Fibroblast of the aortic adventitia (primary cell): ENCODE measurements at regions not wholly inside any gene's neighbourhood (a gene's known extent, or its start where the extent isn't known, plus 50 kb on each side); places are given as distances from the start of the nearest gene placed in this dataset. TPM values are rescaled to one million over a fixed set of nuclear protein-coding genes. Genes with fewer than 3 reads are reported as not detected.

Experiments used
- DNase-seq: peaks from one replicate; pipeline ENCODE4 v3.0.0-alpha.2; 2010; ENCODE audit warnings: low read depth
- H3K4me3 ChIP-seq: 2 replicates; pipeline ENCODE4 v1.5.1; 2011; ENCODE audit warnings: low read depth, mild to moderate bottlenecking, control low read depth, low read length, moderate library complexity
- CTCF ChIP-seq: IDR thresholded peaks from 2 replicates; pipeline ENCODE4 v1.5.1; 2011; ENCODE audit warnings: mild to moderate bottlenecking, low read length, control low read depth, inconsistent platforms; ENCODE audit not compliant: insufficient read depth
- small RNA-seq: library from RNA; depleted of rRNA; stranded (forward); fragments of <200 nt; gene quantifications from one replicate; pipeline ENCODE3, GENCODE V24; 2012

- H3K4me3 ChIP-seq, result no peak overlapping the region
- TF ChIP-seq CTCF, result no peak
- DNase-seq, result no peak
Measured at GRCh38 chr2:57990118-57990725, 56.4 kb upstream of the VRK2 start.

Small RNA genes in the stretch of these regions (small RNA-seq; reads per million reads assigned to genes)
- gene PPIAP63 (not detected), gene RF00592 (0.19 reads per million)
